Posterior vena cava (tissue), 2 donors: ENCODE measurements at regions not wholly inside any gene's neighbourhood (a gene's known extent, or its start where the extent isn't known, plus 50 kb on each side); places are given as distances from the start of the nearest gene placed in this dataset.

Experiments
- DNase-seq: peaks from one replicate; pipeline ENCODE4 v3.0.0-alpha.2; 2020; ENCODE audit warnings: low spot score
- intact Hi-C, 2 donors: fragments of 100-400 bp; cut with DNase I; formaldehyde crosslinking; loops; one replicate each; pipeline versions ENCODE4 v1.14.1 to v1.14.2; 2022 to 2023
- donor health status: DM: yes; HTN: yes; CAD: no.
- donor health status: DM: yes; HTN: yes; CAD: no.

- DNase-seq, result no peak
- intact Hi-C loops, result no loop called here
These were observed 228.2 kb downstream of the TBL1XR1 start for GRCh38 chr3:176969066-176969465.

DNA sequence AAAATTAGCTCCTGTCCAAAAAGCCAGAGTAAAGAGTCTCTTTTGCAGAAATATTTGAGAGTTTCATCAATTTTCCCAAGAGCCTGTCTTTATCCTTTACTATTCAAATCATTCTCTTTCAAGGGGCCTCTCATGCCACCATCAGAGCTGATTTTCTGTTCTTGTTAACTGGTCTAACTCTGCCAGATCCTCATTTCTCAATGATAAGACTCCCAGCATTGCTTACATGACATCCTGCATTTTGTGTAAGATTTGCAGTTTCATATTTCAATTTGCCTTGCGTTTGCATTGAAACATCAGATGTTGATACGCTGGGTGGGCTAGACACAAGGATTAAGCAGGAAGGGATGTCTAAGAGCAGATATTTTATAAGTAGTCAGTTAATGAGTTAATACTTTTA lies 228.7 kb downstream of the TBL1XR1 start:
- intact Hi-C loops, result no loop called here
- no peak for DNase-seq

GRCh38 chr3:176967522-176967921 lies 229.8 kb downstream of the TBL1XR1 start:
- intact Hi-C loops, result no loop called here

GRCh38 chr3:176964661-176965060 lies 232.6 kb downstream of the TBL1XR1 start:
- no peak for DNase-seq
- intact Hi-C loops, result no loop called here

More at GRCh38 chr3:176967522-176967921, 229.8 kb downstream of the TBL1XR1 start:
- no peak for DNase-seq

- no peak for DNase-seq
- intact Hi-C loops, result no loop called here
These were observed 235.4 kb downstream of the TBL1XR1 start for GRCh38 chr3:176961916-176962315.

DNA sequence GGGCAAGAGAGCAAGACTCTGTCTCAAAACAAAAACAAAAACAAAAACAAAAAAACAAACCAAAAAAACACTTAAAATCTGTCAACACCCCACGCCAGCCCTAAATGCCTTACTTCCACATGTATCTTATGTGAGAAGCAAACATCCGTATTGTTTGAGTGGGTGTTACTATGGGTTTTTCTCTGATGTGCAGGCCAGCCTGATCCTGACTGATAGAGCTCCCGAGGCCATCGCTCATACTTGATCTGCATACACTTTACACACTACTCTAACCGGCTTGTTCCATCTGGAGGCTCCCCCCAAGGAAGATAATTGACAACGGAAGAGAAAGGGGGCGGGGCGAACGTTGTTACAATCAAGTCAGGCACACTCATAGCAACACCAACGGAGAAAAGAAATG lies 237.4 kb downstream of the TBL1XR1 start:
- no peak for DNase-seq
- intact Hi-C loops, result no loop called here

- DNase-seq, result no peak
- intact Hi-C loops, result no loop called here
These were observed 238.7 kb downstream of the TBL1XR1 start for GRCh38 chr3:176958560-176958959.

GRCh38 chr3:176954517-176954916 lies 242.8 kb downstream of the TBL1XR1 start:
- intact Hi-C loops, result no loop called here

GRCh38 chr3:176953106-176954060 lies 243.9 kb downstream of the TBL1XR1 start:
- no peak for DNase-seq
- intact Hi-C loops, result no loop called here

More at GRCh38 chr3:176954517-176954916, 242.8 kb downstream of the TBL1XR1 start:
- DNase-seq, result no peak

DNA sequence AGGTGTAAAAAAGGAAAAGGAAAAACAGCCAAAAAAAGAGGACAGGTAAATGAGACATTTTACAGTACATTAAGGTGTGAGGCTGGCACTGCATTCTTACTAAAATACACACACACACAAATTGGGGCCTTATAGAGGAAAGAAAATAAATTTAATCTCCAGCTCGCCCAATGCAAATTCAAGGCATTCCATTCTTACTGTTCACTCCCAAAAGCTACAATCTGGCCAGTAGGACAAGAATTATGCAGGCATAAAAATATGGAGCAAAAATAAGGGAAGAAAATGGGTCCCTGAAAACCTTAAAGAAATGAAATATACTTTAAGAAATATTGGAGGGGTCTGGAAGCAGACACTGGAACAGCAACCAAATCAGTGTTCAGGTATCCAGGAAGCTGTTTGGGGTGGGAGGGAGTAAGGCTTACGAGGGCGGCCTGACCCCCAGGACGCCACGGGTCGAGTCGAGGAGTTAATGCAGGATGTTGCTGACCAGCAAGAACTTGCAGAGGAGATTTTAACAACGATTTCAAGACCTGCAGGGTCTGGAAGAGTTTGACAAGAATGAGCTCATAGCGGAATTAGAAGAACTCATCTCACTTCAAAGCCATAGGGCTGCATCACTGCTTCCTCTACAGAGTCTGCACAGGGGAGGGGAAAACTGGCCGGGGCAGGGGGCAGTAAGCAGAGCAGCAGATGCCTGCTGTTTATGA lies 245.5 kb downstream of the TBL1XR1 start:
- intact Hi-C loops, result no loop called here
- DNase-seq, result no peak

DNA sequence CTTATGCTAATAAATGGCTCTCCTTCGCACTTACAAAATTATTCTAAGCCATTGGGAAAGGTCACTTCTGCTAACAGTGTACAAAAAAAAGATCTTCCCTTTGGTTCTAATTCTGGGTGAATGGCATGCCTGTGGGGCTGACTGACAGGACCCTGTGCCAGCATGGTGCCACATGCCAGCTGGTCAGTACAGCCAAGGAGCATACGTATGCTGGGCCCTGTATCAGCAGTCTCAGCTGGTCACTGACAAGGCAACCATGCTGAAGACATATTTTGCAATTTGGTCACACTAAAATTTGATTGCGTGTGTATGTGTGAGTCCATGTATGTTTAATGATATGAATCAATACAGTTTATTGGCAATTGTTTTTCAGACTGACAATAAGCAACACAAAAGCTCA lies 246.1 kb downstream of the TBL1XR1 start:
- no peak for DNase-seq
- intact Hi-C loops, result no loop called here

- intact Hi-C loops, result no loop called here
These were observed 246.5 kb downstream of the TBL1XR1 start for GRCh38 chr3:176950743-176951142.

DNA sequence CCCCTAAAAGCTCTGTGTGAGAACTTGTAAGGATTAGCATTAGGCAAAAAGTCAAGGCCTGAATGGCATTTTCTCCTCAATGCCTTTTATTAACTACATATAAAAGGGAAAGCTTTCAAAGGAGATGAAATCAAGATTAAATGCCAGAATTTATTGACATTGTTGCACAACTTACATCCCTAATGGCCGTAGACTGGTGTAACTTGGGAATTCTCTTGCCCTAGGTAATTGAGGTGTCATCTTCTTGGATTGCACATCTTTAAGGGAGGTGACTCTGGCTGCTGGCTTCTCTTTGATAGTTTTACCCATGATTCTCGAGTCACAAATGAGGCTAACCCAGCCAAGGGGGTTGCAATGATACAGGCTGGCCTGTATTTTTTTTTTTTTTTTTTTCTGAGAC lies 249.1 kb downstream of the TBL1XR1 start:
- DNase-seq, result no peak
- intact Hi-C loops, result no loop called here

More at GRCh38 chr3:176950743-176951142, 246.5 kb downstream of the TBL1XR1 start:
- no peak for DNase-seq

GRCh38 chr3:176946202-176946601 lies 251.1 kb downstream of the TBL1XR1 start:
- no peak for DNase-seq
- intact Hi-C loops, result no loop called here

- intact Hi-C loops, result no loop called here
- DNase-seq, result no peak
These were observed 255.0 kb downstream of the TBL1XR1 start for GRCh38 chr3:176942305-176942704.

GRCh38 chr3:176941689-176942088 lies 255.6 kb downstream of the TBL1XR1 start:
- intact Hi-C loops, result no loop called here
- DNase-seq, result no peak

DNA sequence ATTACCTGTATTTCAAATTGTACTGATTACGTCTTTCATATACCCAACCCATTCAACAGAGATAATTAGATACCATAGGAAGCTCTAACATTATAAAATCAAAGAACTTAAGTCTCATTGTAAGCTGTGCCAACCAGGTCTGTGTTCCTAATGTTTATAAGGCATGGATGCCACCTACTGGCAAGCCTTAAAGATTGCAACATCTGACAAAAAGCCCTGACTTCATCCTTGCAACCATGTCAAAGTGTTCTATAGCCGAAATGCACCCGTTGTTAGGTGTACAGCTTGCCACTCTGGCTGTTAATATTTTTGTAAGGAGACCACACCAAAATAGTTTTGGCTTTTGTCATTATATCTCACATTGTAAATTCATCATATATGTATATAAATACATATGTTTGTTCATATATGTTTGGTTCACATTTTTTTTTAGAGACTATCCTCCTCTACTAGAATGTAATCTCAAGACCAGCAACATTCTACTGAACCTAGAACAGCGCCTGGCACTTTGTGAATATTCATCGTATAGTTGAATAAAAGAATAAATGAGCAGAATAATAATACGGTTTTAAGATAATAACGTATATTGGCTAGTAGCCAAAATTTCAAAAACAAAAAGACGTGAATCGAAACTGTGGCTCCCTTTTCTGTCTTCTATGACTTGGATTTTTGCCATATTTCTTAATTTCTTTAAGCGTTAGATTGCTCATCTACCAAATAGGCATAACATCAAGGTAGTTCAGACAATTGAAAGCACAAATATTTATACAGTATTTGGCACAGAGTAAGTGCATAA lies 258.1 kb downstream of the TBL1XR1 start:
- intact Hi-C loops, result no loop called here
- DNase-seq, result no peak

- intact Hi-C loops, result no loop called here
- DNase-seq, result no peak
These were observed 259.3 kb downstream of the TBL1XR1 start for GRCh38 chr3:176937994-176938393.

- intact Hi-C loops, result no loop called here
- DNase-seq, result no peak
These were observed 259.7 kb downstream of the TBL1XR1 start for GRCh38 chr3:176937541-176937940.
